Activated T-cell treated with anti-CD3 and anti-CD28 coated beads, Interleukin-2, amount 50 U/mL, for 24 hours (primary cell): ENCODE measurements at regions not wholly inside any gene's neighbourhood (a gene's known extent, or its start where the extent isn't known, plus 50 kb on each side); places are given as distances from the start of the nearest gene placed in this dataset.

Experiments
- DNase-seq: peaks from one replicate; pipeline ENCODE4 v3.0.0-alpha.2; 2020
- H3K27ac Mint-ChIP-seq: 2 replicates; pipeline ENCODE4 v1.8.0; 2020; ENCODE audit warnings: mild to moderate bottlenecking, mixed read lengths
- H3K27me3 Mint-ChIP-seq: 2 replicates; pipeline ENCODE4 v1.8.0; 2020; ENCODE audit warnings: mixed read lengths
- H3K36me3 Mint-ChIP-seq: 2 replicates; pipeline ENCODE4 v1.8.0; 2020; ENCODE audit warnings: low read depth, mixed read lengths
- H3K4me1 Mint-ChIP-seq: 2 replicates; pipeline ENCODE4 v1.8.0; 2020; ENCODE audit warnings: low read depth, mixed read lengths
- H3K4me3 Mint-ChIP-seq: 2 replicates; pipeline ENCODE4 v1.8.0; 2020; ENCODE audit warnings: mild to moderate bottlenecking, moderate library complexity, mixed read lengths
- H3K9me3 Mint-ChIP-seq: 2 replicates; pipeline ENCODE4 v1.8.0; 2020; ENCODE audit warnings: mixed read lengths

DNA sequence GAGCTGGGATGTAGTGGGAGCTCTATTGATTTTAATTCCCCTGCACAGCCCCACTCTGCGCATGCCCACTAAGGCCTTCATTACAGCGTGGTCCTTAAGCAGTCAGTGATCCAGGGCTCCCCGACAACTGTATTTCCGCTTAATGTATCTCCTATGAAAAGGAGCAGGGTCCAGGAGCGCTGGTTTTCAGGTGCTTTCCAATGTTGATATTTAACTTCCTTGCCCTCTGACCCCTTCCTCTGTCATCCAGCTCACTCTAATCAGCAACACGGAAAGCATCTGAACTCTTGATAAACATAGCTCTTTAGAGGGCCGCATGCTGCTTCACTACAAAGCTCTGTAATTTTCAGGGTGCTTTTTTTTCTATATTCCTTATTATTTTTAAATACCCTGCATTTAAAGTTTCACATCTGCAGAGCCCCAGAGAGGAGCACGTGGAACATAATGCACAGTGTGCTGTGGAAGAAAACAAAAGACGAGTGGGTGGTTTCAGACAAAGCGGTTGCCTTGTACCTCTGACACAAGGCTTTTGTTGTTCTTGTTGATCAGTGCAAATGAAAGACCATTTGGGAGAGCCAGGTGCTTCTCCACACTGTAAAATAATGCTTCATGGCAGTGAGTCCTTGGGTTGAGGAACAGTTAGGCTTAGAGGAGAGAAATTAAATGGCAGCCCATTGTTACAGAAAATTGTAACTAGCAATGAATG, 465.9 kb upstream of the CELF2 start:
- Mint-ChIP-seq H3K4me1 (peaks cover 2% of the 10 kb centered on the region), H3K27me3 (peaks cover 6% of the 10 kb centered on the region), H3K9me3 (no peaks in the 10 kb centered on the region), H3K4me3 (no peak overlapping the region), H3K36me3 (no peaks in the 10 kb centered on the region), H3K27ac (no peak overlapping the region)
- DNase-seq = no peak

- peaks cover 6% of the 10 kb centered on the region for H3K27me3 Mint-ChIP-seq
- H3K9me3 Mint-ChIP-seq = no peaks in the 10 kb centered on the region
- no peak overlapping the region for H3K4me3 Mint-ChIP-seq
- no peak for DNase-seq
- H3K4me1 Mint-ChIP-seq = peaks cover 2% of the 10 kb centered on the region
- H3K27ac Mint-ChIP-seq = no peak overlapping the region
- H3K36me3 Mint-ChIP-seq = no peaks in the 10 kb centered on the region
Observed at GRCh38 chr10:10552948-10553347, 464.7 kb upstream of the CELF2 start.

DNA sequence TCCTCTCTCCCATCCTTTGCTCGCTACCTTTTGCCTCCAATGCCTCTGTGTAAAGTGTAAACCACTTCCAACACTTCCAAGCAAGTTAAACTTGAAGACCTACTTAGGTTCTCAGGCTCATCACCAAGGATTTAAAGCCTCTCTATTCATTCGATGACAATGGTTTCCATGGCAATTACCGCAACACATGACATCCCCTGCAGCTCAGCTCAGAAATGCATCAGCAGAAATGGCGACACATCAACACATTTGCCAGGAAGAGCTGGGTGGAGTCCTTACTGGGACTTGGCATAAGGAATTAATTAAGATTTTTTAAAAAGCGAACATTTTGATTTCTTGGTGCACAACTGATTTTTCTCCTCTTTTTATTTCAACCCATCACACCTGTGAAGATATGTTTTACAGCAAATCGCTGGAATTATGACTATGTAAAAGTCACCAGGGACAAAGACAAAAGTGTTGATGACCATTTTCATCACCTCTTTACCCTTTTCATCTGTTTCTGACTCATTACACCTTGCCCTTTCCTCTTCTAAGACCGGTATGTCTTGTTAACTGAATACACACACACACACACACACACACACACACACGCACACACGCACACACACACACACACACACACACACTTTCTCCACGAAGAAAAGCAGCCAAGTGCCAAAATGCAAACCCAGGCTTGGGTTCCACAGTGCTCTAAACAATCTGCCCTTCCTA, 453.4 kb upstream of the CELF2 start:
- Mint-ChIP-seq H3K36me3 (no peaks in the 10 kb centered on the region), H3K4me1 (no peaks in the 10 kb centered on the region)
- no peak for DNase-seq

GRCh38 chr10:10576937-10577336, 440.7 kb upstream of the CELF2 start:
- no peak overlapping the region for H3K4me3 Mint-ChIP-seq
- no peaks in the 10 kb centered on the region for H3K9me3 Mint-ChIP-seq
- peaks cover 34% of the 10 kb centered on the region for H3K27me3 Mint-ChIP-seq
- H3K27ac Mint-ChIP-seq = no peak overlapping the region
- no peak for DNase-seq
- no peaks in the 10 kb centered on the region for H3K4me1 Mint-ChIP-seq
- no peaks in the 10 kb centered on the region for H3K36me3 Mint-ChIP-seq

More for the DNA sequence above, 453.4 kb upstream of the CELF2 start:
- peaks cover 3% of the 10 kb centered on the region for H3K9me3 Mint-ChIP-seq
- peaks cover 54% of the 10 kb centered on the region for H3K27me3 Mint-ChIP-seq
- H3K27ac Mint-ChIP-seq = no peak overlapping the region
- H3K4me3 Mint-ChIP-seq = no peak overlapping the region

GRCh38 chr10:10579709-10580108, 438.0 kb upstream of the CELF2 start:
- no peak for DNase-seq
- Mint-ChIP-seq H3K27ac (no peak overlapping the region), H3K4me3 (no peak overlapping the region), H3K9me3 (no peaks in the 10 kb centered on the region), H3K4me1 (no peaks in the 10 kb centered on the region), H3K27me3 (peaks cover 41% of the 10 kb centered on the region), H3K36me3 (no peaks in the 10 kb centered on the region)

DNA sequence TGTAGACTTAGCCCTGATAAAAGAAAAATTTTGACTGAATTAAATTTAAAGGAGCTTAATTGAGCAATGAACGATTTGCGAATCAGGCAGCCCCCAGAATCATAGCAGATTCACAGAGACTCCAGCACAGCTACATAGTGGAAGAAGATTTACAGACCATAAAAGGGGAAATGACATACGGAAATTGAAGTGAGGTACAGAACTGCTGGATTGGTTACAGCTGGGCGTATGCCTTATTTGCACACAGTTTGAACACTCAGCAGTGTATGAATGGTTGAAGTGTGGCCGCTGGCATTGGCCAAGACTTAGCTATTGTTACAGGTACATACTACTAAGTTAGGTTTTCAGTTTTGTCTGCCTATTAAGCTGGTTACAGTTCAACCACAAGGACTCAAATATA, 433.5 kb upstream of the CELF2 start:
- H3K4me1 Mint-ChIP-seq = peaks cover 2% of the 10 kb centered on the region
- H3K36me3 Mint-ChIP-seq = no peaks in the 10 kb centered on the region
- no peaks in the 10 kb centered on the region for H3K9me3 Mint-ChIP-seq
- peaks cover 54% of the 10 kb centered on the region for H3K27me3 Mint-ChIP-seq
- no peak for DNase-seq
- H3K27ac Mint-ChIP-seq = no peak overlapping the region
- H3K4me3 Mint-ChIP-seq = no peak overlapping the region

- Mint-ChIP-seq H3K36me3 (no peaks in the 10 kb centered on the region), H3K27me3 (peaks cover 59% of the 10 kb centered on the region), H3K9me3 (no peaks in the 10 kb centered on the region), H3K4me1 (peaks cover 15% of the 10 kb centered on the region), H3K27ac (no peak overlapping the region), H3K4me3 (no peak overlapping the region)
- no peak for DNase-seq
Observed at GRCh38 chr10:10587744-10588393, 429.8 kb upstream of the CELF2 start.

GRCh38 chr10:10589540-10590303, 427.9 kb upstream of the CELF2 start:
- H3K4me1 Mint-ChIP-seq = peaks cover 15% of the 10 kb centered on the region
- H3K36me3 Mint-ChIP-seq = no peaks in the 10 kb centered on the region
- peak; percentile 30 for DNase-seq
- H3K27me3 Mint-ChIP-seq = peaks cover 55% of the 10 kb centered on the region
- H3K9me3 Mint-ChIP-seq = no peaks in the 10 kb centered on the region
- no peak overlapping the region for H3K4me3 Mint-ChIP-seq
- no peak overlapping the region for H3K27ac Mint-ChIP-seq

GRCh38 chr10:10591715-10592341, 425.8 kb upstream of the CELF2 start:
- Mint-ChIP-seq H3K4me3 (no peak overlapping the region), H3K4me1 (peaks cover 15% of the 10 kb centered on the region), H3K36me3 (no peaks in the 10 kb centered on the region), H3K27ac (no peak overlapping the region), H3K27me3 (peaks cover 44% of the 10 kb centered on the region), H3K9me3 (no peaks in the 10 kb centered on the region)
- no peak for DNase-seq

- H3K4me1 Mint-ChIP-seq = peaks cover 2% of the 10 kb centered on the region
- DNase-seq = no peak
- H3K27me3 Mint-ChIP-seq = peaks cover 19% of the 10 kb centered on the region
- H3K9me3 Mint-ChIP-seq = no peaks in the 10 kb centered on the region
- H3K27ac Mint-ChIP-seq = no peak overlapping the region
- no peak overlapping the region for H3K4me3 Mint-ChIP-seq
- H3K36me3 Mint-ChIP-seq = no peaks in the 10 kb centered on the region
Observed at GRCh38 chr10:10596256-10596655, 421.4 kb upstream of the CELF2 start.

DNA sequence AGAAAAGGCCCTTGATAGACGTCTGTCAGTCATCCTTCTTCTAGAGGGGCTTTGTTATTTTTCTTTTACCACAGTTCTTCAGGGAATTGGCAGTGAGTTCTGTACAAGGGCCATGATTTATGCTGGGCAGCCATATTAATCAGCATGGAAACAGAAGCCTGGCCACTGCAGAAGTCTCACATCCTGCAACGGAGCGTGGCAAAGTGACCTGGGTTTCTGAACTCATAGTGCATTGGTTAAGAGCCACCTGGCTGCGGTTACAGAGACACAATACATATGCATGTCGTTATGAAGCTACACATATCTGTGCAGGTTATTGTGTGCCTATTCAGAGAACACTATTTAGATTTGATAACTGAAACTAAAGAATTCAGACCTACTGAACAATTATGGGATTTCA, 419.4 kb upstream of the CELF2 start:
- no peaks in the 10 kb centered on the region for H3K9me3 Mint-ChIP-seq
- H3K27ac Mint-ChIP-seq = no peak overlapping the region
- peaks cover 15% of the 10 kb centered on the region for H3K27me3 Mint-ChIP-seq
- no peak overlapping the region for H3K4me3 Mint-ChIP-seq
- DNase-seq = no peak
- peaks cover 2% of the 10 kb centered on the region for H3K4me1 Mint-ChIP-seq
- H3K36me3 Mint-ChIP-seq = no peaks in the 10 kb centered on the region

DNA sequence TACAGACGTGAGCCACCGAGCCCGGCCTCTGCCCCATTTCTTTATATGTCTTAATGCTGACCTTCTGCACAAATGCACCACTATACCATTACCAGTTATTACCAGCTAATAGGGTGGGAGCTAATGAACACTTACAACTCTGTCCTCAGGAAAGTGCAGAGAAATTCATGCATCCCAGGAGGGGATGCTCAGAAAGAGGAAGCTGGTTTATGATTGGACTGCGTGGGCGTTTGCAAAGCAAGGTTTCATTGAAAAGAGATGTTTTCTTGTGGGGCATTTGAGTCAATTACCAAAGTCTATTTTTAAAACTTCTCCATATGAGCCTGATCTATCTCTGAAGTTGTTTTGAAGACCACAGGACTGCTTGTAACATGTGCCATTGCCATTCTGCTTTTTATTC, 417.7 kb upstream of the CELF2 start:
- Mint-ChIP-seq H3K27ac (no peak overlapping the region), H3K27me3 (peaks cover 20% of the 10 kb centered on the region), H3K4me3 (no peak overlapping the region), H3K9me3 (no peaks in the 10 kb centered on the region), H3K4me1 (peaks cover 2% of the 10 kb centered on the region), H3K36me3 (no peaks in the 10 kb centered on the region)
- DNase-seq = no peak

- Mint-ChIP-seq H3K9me3 (no peaks in the 10 kb centered on the region), H3K36me3 (no peaks in the 10 kb centered on the region), H3K27me3 (peaks cover 24% of the 10 kb centered on the region), H3K27ac (no peak overlapping the region), H3K4me3 (no peak overlapping the region), H3K4me1 (no peaks in the 10 kb centered on the region)
- DNase-seq = no peak
Observed at GRCh38 chr10:10605551-10606081, 412.1 kb upstream of the CELF2 start.

- Mint-ChIP-seq H3K27ac (no peak overlapping the region), H3K9me3 (no peaks in the 10 kb centered on the region), H3K36me3 (no peaks in the 10 kb centered on the region), H3K27me3 (peaks cover 17% of the 10 kb centered on the region), H3K4me1 (no peaks in the 10 kb centered on the region), H3K4me3 (no peak overlapping the region)
- DNase-seq = no peak
Observed at GRCh38 chr10:10609379-10609955, 408.2 kb upstream of the CELF2 start.
